ENCODE measurements at regions not wholly inside any gene's neighbourhood (a gene's known extent, or its start where the extent isn't known, plus 50 kb on each side); places are given as distances from the start of the nearest gene placed in this dataset.

GRCh38 chr7:26038201-26038990 lies 113.6 kb upstream of the NFE2L3 start:
- Histone ChIP-seq H3K27ac (ENCODE audit: low read length) (no peak overlapping the region), H3K4me3 (ENCODE audit: low read length) (no peak overlapping the region), H3K4me1 (ENCODE audit: low read length) (no peaks in the 10 kb centered on the region), H3K4me2 (ENCODE audit: low read depth, low read length, poor library complexity, severe bottlenecking) (no peak overlapping the region), H3K36me3 (ENCODE audit: insufficient read depth, low read length) (no peaks in the 10 kb centered on the region), H3K9me3 (ENCODE audit: low read length) (no peaks in the 10 kb centered on the region), H3K79me2 (ENCODE audit: low read length) (no peaks in the 10 kb centered on the region), H3K9me2 (replicated peaks; ENCODE audit: insufficient read depth, low read length) (no peaks in the 10 kb centered on the region), H4K20me1 (ENCODE audit: insufficient read depth, low read depth, low read length) (no peaks in the 10 kb centered on the region), H2AFZ (ENCODE audit: low read length) (no peak overlapping the region), H3K9ac (ENCODE audit: low read length) (no peak overlapping the region), H3K27me3 (ENCODE audit: low read length) (no peaks in the 10 kb centered on the region)
- no peak for DNase-seq

GRCh38 chr7:26040085-26040484 lies 111.9 kb upstream of the NFE2L3 start:
- H3K4me2 ChIP-seq (ENCODE audit: low read depth, low read length, poor library complexity, severe bottlenecking), result no peak overlapping the region
- no peak overlapping the region for H3K27ac ChIP-seq (ENCODE audit: low read length)

GRCh38 chr7:26042237-26042636 lies 109.8 kb upstream of the NFE2L3 start:
- no peak overlapping the region for H3K4me3 ChIP-seq (ENCODE audit: low read length)
- DNase-seq, result no peak
- H3K9me2 ChIP-seq (replicated peaks; ENCODE audit: insufficient read depth, low read length), result no peaks in the 10 kb centered on the region
- no peaks in the 10 kb centered on the region for H3K79me2 ChIP-seq (ENCODE audit: low read length)
- H3K4me2 ChIP-seq (ENCODE audit: low read depth, low read length, poor library complexity, severe bottlenecking), result no peak overlapping the region
- H4K20me1 ChIP-seq (ENCODE audit: insufficient read depth, low read depth, low read length), result no peaks in the 10 kb centered on the region
- H2AFZ ChIP-seq (ENCODE audit: low read length), result no peak overlapping the region
- no peaks in the 10 kb centered on the region for H3K36me3 ChIP-seq (ENCODE audit: insufficient read depth, low read length)
- no peaks in the 10 kb centered on the region; the same call in 1 of the 2 replicates for H3K4me1 ChIP-seq (ENCODE audit: low read length)
- no peaks in the 10 kb centered on the region for H3K27me3 ChIP-seq (ENCODE audit: low read length)
- no peak overlapping the region for H3K9ac ChIP-seq (ENCODE audit: low read length)
- no peak overlapping the region for H3K27ac ChIP-seq (ENCODE audit: low read length)
- no peaks in the 10 kb centered on the region for H3K9me3 ChIP-seq (ENCODE audit: low read length)

More at GRCh38 chr7:26040085-26040484, 111.9 kb upstream of the NFE2L3 start:
- Histone ChIP-seq H3K9ac (ENCODE audit: low read length) (no peak overlapping the region), H3K79me2 (ENCODE audit: low read length) (no peaks in the 10 kb centered on the region), H4K20me1 (ENCODE audit: insufficient read depth, low read depth, low read length) (no peaks in the 10 kb centered on the region), H2AFZ (ENCODE audit: low read length) (no peak overlapping the region), H3K9me3 (ENCODE audit: low read length) (no peaks in the 10 kb centered on the region), H3K27me3 (ENCODE audit: low read length) (no peaks in the 10 kb centered on the region), H3K36me3 (ENCODE audit: insufficient read depth, low read length) (no peaks in the 10 kb centered on the region), H3K9me2 (replicated peaks; ENCODE audit: insufficient read depth, low read length) (no peaks in the 10 kb centered on the region), H3K4me3 (ENCODE audit: low read length) (no peak overlapping the region), H3K4me1 (ENCODE audit: low read length) (no peaks in the 10 kb centered on the region; the same call in 1 of the 2 replicates)
- no peak for DNase-seq

GRCh38 chr7:26043801-26044200 lies 108.2 kb upstream of the NFE2L3 start:
- H2AFZ ChIP-seq (ENCODE audit: low read length), result no peak overlapping the region
- no peak overlapping the region for H3K4me3 ChIP-seq (ENCODE audit: low read length)
- H3K36me3 ChIP-seq (ENCODE audit: insufficient read depth, low read length), result no peaks in the 10 kb centered on the region
- H3K27ac ChIP-seq (ENCODE audit: low read length), result no peak overlapping the region
- no peak overlapping the region for H3K4me2 ChIP-seq (ENCODE audit: low read depth, low read length, poor library complexity, severe bottlenecking)
- no peaks in the 10 kb centered on the region for H4K20me1 ChIP-seq (ENCODE audit: insufficient read depth, low read depth, low read length)
- H3K79me2 ChIP-seq (ENCODE audit: low read length), result no peaks in the 10 kb centered on the region
- H3K9ac ChIP-seq (ENCODE audit: low read length), result no peak overlapping the region
- DNase-seq, result no peak
- H3K9me3 ChIP-seq (ENCODE audit: low read length), result no peaks in the 10 kb centered on the region
- no peaks in the 10 kb centered on the region for H3K27me3 ChIP-seq (ENCODE audit: low read length)
- H3K4me1 ChIP-seq (ENCODE audit: low read length), result no peaks in the 10 kb centered on the region; the same call in 1 of the 2 replicates
- H3K9me2 ChIP-seq (replicated peaks; ENCODE audit: insufficient read depth, low read length), result no peaks in the 10 kb centered on the region

- Histone ChIP-seq H3K9ac (ENCODE audit: low read length) (no peak overlapping the region), H3K4me3 (ENCODE audit: low read length) (no peak overlapping the region), H3K4me2 (ENCODE audit: low read depth, low read length, poor library complexity, severe bottlenecking) (no peak overlapping the region), H4K20me1 (ENCODE audit: insufficient read depth, low read depth, low read length) (no peaks in the 10 kb centered on the region), H3K9me3 (ENCODE audit: low read length) (no peaks in the 10 kb centered on the region), H3K27me3 (ENCODE audit: low read length) (no peaks in the 10 kb centered on the region), H3K79me2 (ENCODE audit: low read length) (no peaks in the 10 kb centered on the region), H3K9me2 (replicated peaks; ENCODE audit: insufficient read depth, low read length) (no peaks in the 10 kb centered on the region), H3K27ac (ENCODE audit: low read length) (no peak overlapping the region), H3K36me3 (ENCODE audit: insufficient read depth, low read length) (no peaks in the 10 kb centered on the region), H2AFZ (ENCODE audit: low read length) (no peak overlapping the region), H3K4me1 (ENCODE audit: low read length) (no peaks in the 10 kb centered on the region; the same call in 1 of the 2 replicates)
- no peak for DNase-seq
Measured at GRCh38 chr7:26044320-26044719, 107.7 kb upstream of the NFE2L3 start.

GRCh38 chr7:26046150-26046549 lies 105.8 kb upstream of the NFE2L3 start:
- Histone ChIP-seq H3K36me3 (ENCODE audit: insufficient read depth, low read length) (no peaks in the 10 kb centered on the region), H3K4me1 (ENCODE audit: low read length) (no peaks in the 10 kb centered on the region; the same call in 1 of the 2 replicates), H3K27me3 (ENCODE audit: low read length) (no peaks in the 10 kb centered on the region), H3K79me2 (ENCODE audit: low read length) (no peaks in the 10 kb centered on the region), H4K20me1 (ENCODE audit: insufficient read depth, low read depth, low read length) (no peaks in the 10 kb centered on the region), H3K9ac (ENCODE audit: low read length) (no peak overlapping the region), H3K4me2 (ENCODE audit: low read depth, low read length, poor library complexity, severe bottlenecking) (no peak overlapping the region), H3K4me3 (ENCODE audit: low read length) (no peak overlapping the region), H3K27ac (ENCODE audit: low read length) (no peak overlapping the region), H3K9me3 (ENCODE audit: low read length) (no peaks in the 10 kb centered on the region), H2AFZ (ENCODE audit: low read length) (no peak overlapping the region), H3K9me2 (replicated peaks; ENCODE audit: insufficient read depth, low read length) (no peaks in the 10 kb centered on the region)
- DNase-seq, result no peak

GRCh38 chr7:26046878-26047277 lies 105.1 kb upstream of the NFE2L3 start:
- no peaks in the 10 kb centered on the region for H3K9me2 ChIP-seq (replicated peaks; ENCODE audit: insufficient read depth, low read length)
- H3K79me2 ChIP-seq (ENCODE audit: low read length), result no peaks in the 10 kb centered on the region
- no peaks in the 10 kb centered on the region for H3K27me3 ChIP-seq (ENCODE audit: low read length)
- H3K4me2 ChIP-seq (ENCODE audit: low read depth, low read length, poor library complexity, severe bottlenecking), result no peak overlapping the region
- H3K4me3 ChIP-seq (ENCODE audit: low read length), result no peak overlapping the region
- DNase-seq, result no peak
- no peaks in the 10 kb centered on the region; the same call in 1 of the 2 replicates for H3K4me1 ChIP-seq (ENCODE audit: low read length)
- H2AFZ ChIP-seq (ENCODE audit: low read length), result no peak overlapping the region
- no peak overlapping the region for H3K27ac ChIP-seq (ENCODE audit: low read length)
- no peaks in the 10 kb centered on the region for H3K36me3 ChIP-seq (ENCODE audit: insufficient read depth, low read length)
- H3K9me3 ChIP-seq (ENCODE audit: low read length), result no peaks in the 10 kb centered on the region
- no peak overlapping the region for H3K9ac ChIP-seq (ENCODE audit: low read length)
- no peaks in the 10 kb centered on the region for H4K20me1 ChIP-seq (ENCODE audit: insufficient read depth, low read depth, low read length)

- no peak overlapping the region for H2AFZ ChIP-seq (ENCODE audit: low read length)
- no peak overlapping the region for H3K9ac ChIP-seq (ENCODE audit: low read length)
- H3K27ac ChIP-seq (ENCODE audit: low read length), result no peak overlapping the region
- no peak overlapping the region for H3K4me2 ChIP-seq (ENCODE audit: low read depth, low read length, poor library complexity, severe bottlenecking)
- no peaks in the 10 kb centered on the region for H3K79me2 ChIP-seq (ENCODE audit: low read length)
- H3K4me1 ChIP-seq (ENCODE audit: low read length), result no peaks in the 10 kb centered on the region; the same call in 1 of the 2 replicates
- H3K36me3 ChIP-seq (ENCODE audit: insufficient read depth, low read length), result no peaks in the 10 kb centered on the region
- H3K4me3 ChIP-seq (ENCODE audit: low read length), result no peak overlapping the region
- no peaks in the 10 kb centered on the region for H3K27me3 ChIP-seq (ENCODE audit: low read length)
- H4K20me1 ChIP-seq (ENCODE audit: insufficient read depth, low read depth, low read length), result no peaks in the 10 kb centered on the region
- H3K9me3 ChIP-seq (ENCODE audit: low read length), result no peaks in the 10 kb centered on the region
- no peak for DNase-seq
- no peaks in the 10 kb centered on the region for H3K9me2 ChIP-seq (replicated peaks; ENCODE audit: insufficient read depth, low read length)
Measured at GRCh38 chr7:26048663-26049062, 103.3 kb upstream of the NFE2L3 start.
